ENCODE measurements at regions not wholly inside any gene's neighbourhood (a gene's known extent, or its start where the extent isn't known, plus 50 kb on each side); places are given as distances from the start of the nearest gene placed in this dataset.

DNA sequence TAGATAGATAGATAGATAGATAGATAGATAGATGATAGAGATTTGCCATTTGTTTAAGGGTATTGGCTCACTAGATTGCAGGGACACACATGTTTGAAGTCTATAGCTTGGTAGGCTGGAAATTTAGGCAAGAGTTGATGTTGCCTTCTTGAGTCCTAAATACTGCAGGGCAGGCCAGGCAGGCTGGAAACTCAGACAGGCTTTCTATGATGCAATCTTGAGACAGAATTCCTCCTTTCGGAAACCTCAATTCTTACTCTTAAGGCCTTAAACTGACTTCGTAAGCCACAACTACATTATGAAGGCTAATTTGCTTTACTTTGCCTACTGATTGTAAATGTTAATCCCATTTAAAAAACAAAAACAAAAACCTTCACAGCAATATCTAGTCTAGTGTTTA, 322.9 kb upstream of the AKR1E2 start:
- TF ChIP-seq CTCF (optimal IDR thresholded peaks at IDR 0.05 in 1 of 3, IDR thresholded peaks at IDR 0.05 in 1 of 3, conservative IDR thresholded peaks at IDR 0.05 in 1 of 3; ENCODE audit: extremely low read depth in 1 of 3, insufficient read depth in 2 of 3, low read length in 3 of 3), result no peak
- no peak for TF ChIP-seq EZH2 (IDR thresholded peaks at IDR 0.05; ENCODE audit: low read length)

Measured in keratinocyte (primary cell).